Parathyroid adenoma (tissue), 2 donors: ENCODE measurements at regions not wholly inside any gene's neighbourhood (a gene's known extent, or its start where the extent isn't known, plus 50 kb on each side); places are given as distances from the start of the nearest gene placed in this dataset.

ENCODE experiments used
- H2AFZ ChIP-seq: fragments of 300-600 bp; sonication (generic); one replicate; pipeline ENCODE4 v1.7.0; 2017; ENCODE audit warnings: antibody characterized with exemption, mild to moderate bottlenecking
- H3K27ac ChIP-seq: fragments of 300-600 bp; sonication (generic); one replicate; pipeline ENCODE4 v1.7.0; 2017
- H3K27me3 ChIP-seq: fragments of 300-600 bp; sonication (generic); one replicate; pipeline ENCODE4 v1.7.0; 2017; ENCODE audit warnings: low read length; ENCODE audit not compliant: control insufficient read depth, insufficient read depth
- H3K36me3 ChIP-seq: fragments of 300-600 bp; sonication (generic); one replicate; pipeline ENCODE4 v1.7.0; 2017; ENCODE audit warnings: low read length; ENCODE audit not compliant: control insufficient read depth, insufficient read depth
- H3K4me1 ChIP-seq: fragments of 300-600 bp; sonication (generic); one replicate; pipeline ENCODE4 v1.7.0; 2017; ENCODE audit warnings: control low read depth
- H3K4me2 ChIP-seq: fragments of 300-600 bp; sonication (generic); one replicate; pipeline ENCODE4 v1.7.0; 2017; ENCODE audit warnings: low read length
- H3K4me3 ChIP-seq: fragments of 300-600 bp; sonication (generic); one replicate; pipeline ENCODE4 v1.7.0; 2017; ENCODE audit warnings: low read depth, low read length
- H3K79me2 ChIP-seq: fragments of 300-600 bp; sonication (generic); one replicate; pipeline ENCODE4 v1.7.0; 2017; ENCODE audit warnings: control low read depth
- H3K9ac ChIP-seq: fragments of 300-600 bp; sonication (generic); one replicate; pipeline ENCODE4 v1.7.0; 2017; ENCODE audit warnings: mild to moderate bottlenecking
- H3K9me3 ChIP-seq: fragments of 300-600 bp; sonication (generic); one replicate; pipeline ENCODE4 v1.7.0; 2017; ENCODE audit warnings: low read length; ENCODE audit not compliant: control insufficient read depth
- TF ChIP-seq, protein P1 (sequence below): fragments of 300-600 bp; sonication (generic); IDR thresholded peaks from one replicate; pipeline ENCODE4 v1.7.0; 2017; ENCODE audit warnings: antibody characterized with exemption, mild to moderate bottlenecking
- donor health status: primary hyperparathyroidism.

- Histone ChIP-seq H3K4me3 (no peak overlapping the region), H3K4me1 (no peaks in the 10 kb centered on the region), H3K27ac (no peak overlapping the region), H3K36me3 (no peaks in the 10 kb centered on the region), H2AFZ (no peak overlapping the region), H3K9me3 (no peaks in the 10 kb centered on the region), H3K9ac (no peak overlapping the region), H3K79me2 (no peaks in the 10 kb centered on the region), H3K4me2 (no peak overlapping the region), H3K27me3 (no peaks in the 10 kb centered on the region)
- TF ChIP-seq, protein P1, sequence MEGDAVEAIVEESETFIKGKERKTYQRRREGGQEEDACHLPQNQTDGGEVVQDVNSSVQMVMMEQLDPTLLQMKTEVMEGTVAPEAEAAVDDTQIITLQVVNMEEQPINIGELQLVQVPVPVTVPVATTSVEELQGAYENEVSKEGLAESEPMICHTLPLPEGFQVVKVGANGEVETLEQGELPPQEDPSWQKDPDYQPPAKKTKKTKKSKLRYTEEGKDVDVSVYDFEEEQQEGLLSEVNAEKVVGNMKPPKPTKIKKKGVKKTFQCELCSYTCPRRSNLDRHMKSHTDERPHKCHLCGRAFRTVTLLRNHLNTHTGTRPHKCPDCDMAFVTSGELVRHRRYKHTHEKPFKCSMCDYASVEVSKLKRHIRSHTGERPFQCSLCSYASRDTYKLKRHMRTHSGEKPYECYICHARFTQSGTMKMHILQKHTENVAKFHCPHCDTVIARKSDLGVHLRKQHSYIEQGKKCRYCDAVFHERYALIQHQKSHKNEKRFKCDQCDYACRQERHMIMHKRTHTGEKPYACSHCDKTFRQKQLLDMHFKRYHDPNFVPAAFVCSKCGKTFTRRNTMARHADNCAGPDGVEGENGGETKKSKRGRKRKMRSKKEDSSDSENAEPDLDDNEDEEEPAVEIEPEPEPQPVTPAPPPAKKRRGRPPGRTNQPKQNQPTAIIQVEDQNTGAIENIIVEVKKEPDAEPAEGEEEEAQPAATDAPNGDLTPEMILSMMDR = no peak
Measured at GRCh38 chr15:93882779-93883178, 348.6 kb upstream of the MCTP2 start.

- H3K27me3 ChIP-seq = no peaks in the 10 kb centered on the region
- no peak overlapping the region for H3K27ac ChIP-seq
Measured at GRCh38 chr15:93882141-93882540, 349.2 kb upstream of the MCTP2 start.

DNA sequence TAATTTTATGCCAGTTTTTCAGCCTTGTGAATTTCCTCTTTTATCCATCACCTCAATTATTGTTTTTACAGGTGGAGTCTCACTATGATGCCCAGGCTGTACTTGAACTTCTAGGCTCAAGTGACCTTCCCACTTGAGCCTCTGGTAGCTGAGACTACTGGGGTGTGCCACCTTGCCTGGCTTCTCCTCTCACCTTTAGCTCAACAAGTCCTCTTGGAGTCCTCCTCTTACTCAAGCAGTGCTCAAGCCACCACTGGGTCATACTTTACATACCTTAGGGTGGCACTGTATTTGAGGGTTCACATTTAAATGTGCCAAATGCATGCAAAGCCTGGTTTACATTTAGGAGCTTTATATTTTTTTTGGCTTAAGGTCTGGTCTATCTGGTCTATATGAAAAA, 350.1 kb upstream of the MCTP2 start:
- TF ChIP-seq, protein P1 = no peak
- Histone ChIP-seq H3K4me1 (no peaks in the 10 kb centered on the region), H3K4me2 (no peak overlapping the region), H3K27me3 (no peaks in the 10 kb centered on the region), H3K4me3 (no peak overlapping the region), H2AFZ (no peak overlapping the region), H3K36me3 (no peaks in the 10 kb centered on the region), H3K9me3 (no peaks in the 10 kb centered on the region), H3K79me2 (no peaks in the 10 kb centered on the region), H3K9ac (no peak overlapping the region), H3K27ac (no peak overlapping the region)

More at GRCh38 chr15:93882141-93882540, 349.2 kb upstream of the MCTP2 start:
- Histone ChIP-seq H2AFZ (no peak overlapping the region), H3K79me2 (no peaks in the 10 kb centered on the region), H3K4me1 (no peaks in the 10 kb centered on the region), H3K36me3 (no peaks in the 10 kb centered on the region), H3K4me3 (no peak overlapping the region), H3K9ac (no peak overlapping the region), H3K4me2 (no peak overlapping the region), H3K9me3 (no peaks in the 10 kb centered on the region)
- TF ChIP-seq, protein P1 = no peak

DNA sequence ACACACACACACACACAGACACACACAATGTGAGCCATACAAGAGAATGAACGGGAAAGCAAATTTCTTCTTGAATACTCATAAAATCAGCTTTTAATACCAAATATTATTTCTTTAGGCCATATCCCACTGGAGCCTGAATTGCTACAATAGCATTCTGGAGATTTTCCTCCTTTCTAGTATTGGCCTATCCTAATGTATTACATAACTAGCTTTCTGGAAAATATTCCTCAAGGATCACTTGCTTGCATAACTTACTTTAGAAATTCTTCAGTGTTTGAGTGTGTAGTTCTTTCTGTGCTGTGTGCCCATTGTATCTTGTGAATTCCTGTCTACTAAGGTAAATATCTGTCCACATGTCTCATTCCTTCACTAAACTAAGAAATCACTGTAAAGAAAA, 351.0 kb upstream of the MCTP2 start:
- Histone ChIP-seq H3K4me3 (no peak overlapping the region), H3K27ac (no peak overlapping the region), H3K36me3 (no peaks in the 10 kb centered on the region), H3K27me3 (no peaks in the 10 kb centered on the region), H3K4me2 (no peak overlapping the region), H3K79me2 (no peaks in the 10 kb centered on the region), H3K9me3 (no peaks in the 10 kb centered on the region), H3K9ac (no peak overlapping the region), H2AFZ (no peak overlapping the region), H3K4me1 (no peaks in the 10 kb centered on the region)
- TF ChIP-seq, protein P1 = no peak

DNA sequence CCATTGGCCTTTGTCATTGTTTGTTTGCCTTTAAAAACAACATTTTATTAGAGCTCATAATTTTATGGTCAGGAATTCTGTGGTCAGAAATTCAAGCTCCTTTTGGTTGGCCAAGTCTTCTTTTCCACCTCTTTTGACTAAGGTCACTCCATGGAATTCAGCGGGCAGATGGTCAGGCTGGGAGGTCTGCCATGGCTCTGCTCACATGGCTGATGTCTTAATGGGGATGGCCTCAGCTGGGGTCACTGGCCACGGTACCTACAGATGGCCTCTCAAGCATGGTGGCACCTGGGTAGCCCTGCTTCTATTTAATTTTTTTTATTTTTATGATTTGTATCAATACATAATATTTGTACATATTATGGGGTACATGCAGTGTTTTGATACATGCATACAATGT, 360.8 kb upstream of the MCTP2 start:
- Histone ChIP-seq H2AFZ (no peak overlapping the region), H3K27me3 (no peaks in the 10 kb centered on the region), H3K4me3 (no peak overlapping the region), H3K4me1 (no peaks in the 10 kb centered on the region), H3K4me2 (no peak overlapping the region), H3K9me3 (no peaks in the 10 kb centered on the region), H3K27ac (no peak overlapping the region), H3K36me3 (no peaks in the 10 kb centered on the region), H3K9ac (no peak overlapping the region), H3K79me2 (no peaks in the 10 kb centered on the region)
- TF ChIP-seq, protein P1 = no peak
